WERI-Rb-1 (cell line): ENCODE measurements at regions not wholly inside any gene's neighbourhood (a gene's known extent, or its start where the extent isn't known, plus 50 kb on each side); places are given as distances from the start of the nearest gene placed in this dataset.

Experiments
- DNase-seq: peaks from one replicate; pipeline ENCODE4 v3.0.0-alpha.2; 2020
- H3K27ac ChIP-seq: fragments of 250-450 bp; sonication (Bioruptor Pico); 2 replicates; pipeline ENCODE4 v1.5.1; 2020; ENCODE audit warnings: mild to moderate bottlenecking, moderate library complexity
- H3K27me3 ChIP-seq: fragments of 250-450 bp; sonication (Bioruptor Pico); 2 replicates; pipeline ENCODE4 v1.5.1; 2021; ENCODE audit warnings: mild to moderate bottlenecking, low read depth, moderate library complexity; ENCODE audit not compliant: insufficient read depth, severe bottlenecking
- H3K36me3 ChIP-seq: fragments of 250-450 bp; sonication (Bioruptor Pico); 2 replicates; pipeline ENCODE4 v1.5.1; 2020; ENCODE audit warnings: mild to moderate bottlenecking, moderate library complexity
- H3K4me3 ChIP-seq: 2 replicates; pipeline ENCODE4 v1.5.1; 2011; ENCODE audit warnings: low read depth, mild to moderate bottlenecking, control low read depth, low read length
- H3K9me3 ChIP-seq: fragments of 250-450 bp; sonication (Bioruptor Pico); 2 replicates; pipeline ENCODE4 v1.5.1; 2021; ENCODE audit warnings: mild to moderate bottlenecking, moderate library complexity; ENCODE audit not compliant: severe bottlenecking
- TF ChIP-seq, protein P1 (sequence below): IDR thresholded peaks from 2 replicates; pipeline ENCODE4 v1.5.1; 2011; ENCODE audit warnings: low read depth, mild to moderate bottlenecking, control low read depth, inconsistent platforms, low read length

DNA sequence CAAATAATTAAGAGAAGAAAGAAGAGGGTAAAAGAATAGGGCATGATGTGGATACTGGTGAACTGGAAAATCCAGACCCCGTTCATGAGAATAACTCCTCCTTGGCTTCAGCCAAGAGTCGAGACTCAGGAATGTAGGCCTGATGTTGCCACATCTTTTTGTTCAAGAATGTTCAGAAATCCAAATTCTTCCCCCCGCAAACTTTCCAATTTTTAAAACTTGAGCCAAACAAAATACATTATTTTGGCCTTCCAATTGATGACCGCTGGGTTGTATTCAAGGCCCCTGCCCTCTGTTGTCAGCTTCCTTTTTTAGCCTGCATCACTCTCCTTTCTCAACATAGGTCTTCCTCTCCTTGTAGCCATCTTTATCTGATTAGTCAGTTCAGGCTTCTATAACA lies 106.1 kb downstream of the TNFAIP3 start:
- H3K36me3 ChIP-seq = no peaks in the 10 kb centered on the region
- DNase-seq = no peak
- H3K4me3 ChIP-seq = no peak overlapping the region

GRCh38 chr6:137975188-137975940 lies 108.3 kb downstream of the TNFAIP3 start:
- no peaks in the 10 kb centered on the region for H3K27me3 ChIP-seq
- H3K36me3 ChIP-seq = no peaks in the 10 kb centered on the region
- H3K9me3 ChIP-seq = no peaks in the 10 kb centered on the region
- H3K4me3 ChIP-seq = no peak overlapping the region
- DNase-seq = no peak
- H3K27ac ChIP-seq = no peak overlapping the region
- TF ChIP-seq, protein P1, sequence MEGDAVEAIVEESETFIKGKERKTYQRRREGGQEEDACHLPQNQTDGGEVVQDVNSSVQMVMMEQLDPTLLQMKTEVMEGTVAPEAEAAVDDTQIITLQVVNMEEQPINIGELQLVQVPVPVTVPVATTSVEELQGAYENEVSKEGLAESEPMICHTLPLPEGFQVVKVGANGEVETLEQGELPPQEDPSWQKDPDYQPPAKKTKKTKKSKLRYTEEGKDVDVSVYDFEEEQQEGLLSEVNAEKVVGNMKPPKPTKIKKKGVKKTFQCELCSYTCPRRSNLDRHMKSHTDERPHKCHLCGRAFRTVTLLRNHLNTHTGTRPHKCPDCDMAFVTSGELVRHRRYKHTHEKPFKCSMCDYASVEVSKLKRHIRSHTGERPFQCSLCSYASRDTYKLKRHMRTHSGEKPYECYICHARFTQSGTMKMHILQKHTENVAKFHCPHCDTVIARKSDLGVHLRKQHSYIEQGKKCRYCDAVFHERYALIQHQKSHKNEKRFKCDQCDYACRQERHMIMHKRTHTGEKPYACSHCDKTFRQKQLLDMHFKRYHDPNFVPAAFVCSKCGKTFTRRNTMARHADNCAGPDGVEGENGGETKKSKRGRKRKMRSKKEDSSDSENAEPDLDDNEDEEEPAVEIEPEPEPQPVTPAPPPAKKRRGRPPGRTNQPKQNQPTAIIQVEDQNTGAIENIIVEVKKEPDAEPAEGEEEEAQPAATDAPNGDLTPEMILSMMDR = no peak

More for the DNA sequence above, 106.1 kb downstream of the TNFAIP3 start:
- H3K27me3 ChIP-seq = no peaks in the 10 kb centered on the region
- no peak overlapping the region for H3K27ac ChIP-seq
- no peaks in the 10 kb centered on the region for H3K9me3 ChIP-seq
- TF ChIP-seq, protein P1 = no peak

GRCh38 chr6:137976430-137976829 lies 109.4 kb downstream of the TNFAIP3 start:
- Histone ChIP-seq H3K27ac (no peak overlapping the region), H3K4me3 (no peak overlapping the region), H3K9me3 (no peaks in the 10 kb centered on the region), H3K36me3 (no peaks in the 10 kb centered on the region), H3K27me3 (no peaks in the 10 kb centered on the region)
- TF ChIP-seq, protein P1 = no peak
- DNase-seq = no peak

DNA sequence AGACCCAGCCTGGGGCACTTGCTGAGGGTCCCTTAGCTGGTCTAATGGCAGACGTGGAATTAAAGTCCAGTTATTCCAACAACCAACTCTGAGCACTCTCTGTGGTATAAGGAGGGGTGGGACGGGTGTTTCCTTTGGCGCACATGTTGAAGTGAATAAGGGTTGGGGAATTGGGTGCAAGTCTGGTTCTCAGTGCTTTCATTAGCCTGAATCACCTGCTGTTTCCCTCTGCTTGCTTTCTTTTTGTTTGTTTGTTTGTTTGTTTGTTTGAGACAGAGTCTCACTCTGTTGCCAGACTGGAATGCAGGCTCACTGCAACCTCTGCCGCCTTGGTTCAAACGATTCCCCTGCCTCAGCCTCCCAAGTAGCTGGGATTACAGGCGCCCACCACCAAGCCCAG lies 110.1 kb downstream of the TNFAIP3 start:
- no peak overlapping the region for H3K4me3 ChIP-seq
- no peak overlapping the region for H3K27ac ChIP-seq
- no peak for DNase-seq
- TF ChIP-seq, protein P1 = no peak
- no peaks in the 10 kb centered on the region for H3K9me3 ChIP-seq
- no peaks in the 10 kb centered on the region for H3K27me3 ChIP-seq
- H3K36me3 ChIP-seq = no peaks in the 10 kb centered on the region

GRCh38 chr6:137977814-137978213 lies 110.8 kb downstream of the TNFAIP3 start:
- no peak for DNase-seq
- Histone ChIP-seq H3K27me3 (no peaks in the 10 kb centered on the region), H3K4me3 (no peak overlapping the region), H3K36me3 (no peaks in the 10 kb centered on the region), H3K9me3 (no peaks in the 10 kb centered on the region), H3K27ac (no peak overlapping the region)
- TF ChIP-seq, protein P1 = no peak
